CD4-positive, alpha-beta T cell treated with Interleukin-1 beta for 1 hour (primary cell): ENCODE measurements at regions not wholly inside any gene's neighbourhood (a gene's known extent, or its start where the extent isn't known, plus 50 kb on each side); places are given as distances from the start of the nearest gene placed in this dataset.
A peak's percentile ranks its signal among the peaks of the same experiment; 100 is the strongest.

ENCODE experiments used
- DNase-seq, 2 donors: peaks; one replicate each; pipeline ENCODE4 v3.0.0-alpha.2; 2020 to 2022

DNA sequence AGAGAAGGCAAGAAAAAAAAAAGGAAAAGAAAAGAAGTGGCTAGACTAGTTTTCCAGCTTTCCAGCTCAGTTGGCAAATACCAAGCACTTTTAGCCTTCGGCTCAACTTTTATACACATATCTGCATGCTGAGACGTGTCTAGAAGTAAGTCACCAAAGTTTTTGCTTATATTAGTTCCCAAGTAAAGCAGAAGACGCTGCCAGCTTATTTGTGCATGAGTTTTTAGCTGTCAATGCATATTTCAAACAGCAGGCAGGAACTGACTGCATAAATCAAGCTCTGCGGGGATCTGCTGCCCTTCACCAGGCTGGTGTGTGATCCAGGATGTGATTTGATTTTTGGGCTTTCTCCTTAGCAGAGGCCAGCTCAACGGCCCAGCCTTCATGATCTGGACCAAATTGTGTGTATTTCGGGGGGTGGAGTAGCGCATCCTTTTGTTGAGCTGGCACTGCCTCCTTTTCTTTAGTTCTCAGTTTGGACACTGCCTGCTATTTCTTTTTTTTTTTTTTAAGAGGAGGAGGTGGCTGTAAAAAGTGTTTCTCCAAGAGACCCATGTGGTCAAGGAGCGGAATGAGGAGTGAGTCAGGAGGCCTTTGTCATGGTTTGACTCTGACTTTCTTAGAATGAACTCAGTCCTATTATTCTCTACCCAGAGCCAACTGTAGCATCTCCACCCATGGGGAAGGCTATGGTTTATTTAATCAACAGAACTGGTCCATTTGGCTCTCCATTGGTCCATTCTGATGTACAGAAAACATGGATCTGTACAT lies 162.6 kb upstream of the XYLT1 start:
- no peak for DNase-seq

DNA sequence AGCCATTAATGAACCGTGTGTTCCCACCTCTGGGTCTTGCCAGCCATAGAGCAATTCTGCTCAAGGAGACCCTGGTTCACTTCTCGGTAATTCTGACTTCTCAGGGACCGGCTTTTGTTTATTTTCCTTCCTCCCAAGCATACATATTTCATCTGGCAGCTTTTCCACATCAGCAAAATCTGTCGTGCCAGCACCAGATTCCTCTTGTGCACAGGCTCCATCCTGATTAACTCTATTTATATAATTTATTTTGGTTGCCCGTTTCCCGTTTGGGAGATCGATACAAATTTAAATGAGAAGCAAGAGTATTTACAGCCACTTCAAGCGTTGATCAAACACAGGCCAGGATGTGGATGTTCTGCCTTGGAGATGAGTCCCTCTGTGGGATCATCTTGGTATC lies 161.9 kb upstream of the XYLT1 start:
- DNase-seq: no peak

DNA sequence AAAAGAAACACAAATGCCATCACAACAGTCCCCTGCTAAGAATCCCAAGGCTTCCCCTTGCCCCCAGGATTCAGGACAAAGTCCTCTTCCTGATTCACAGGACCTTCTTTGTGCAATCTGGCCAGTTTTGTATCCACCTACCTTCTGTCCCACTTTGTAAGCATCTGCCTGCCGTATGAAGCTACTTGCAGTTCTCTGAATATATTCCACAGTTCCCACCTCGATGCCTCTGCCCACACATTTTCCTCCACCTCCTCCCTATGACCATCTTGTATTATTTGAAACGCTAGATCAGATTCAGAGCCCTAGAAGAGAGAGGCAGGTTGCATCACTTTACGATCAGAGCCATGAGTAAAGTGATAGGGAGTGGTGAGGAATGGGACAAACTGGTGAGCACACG lies 159.2 kb upstream of the XYLT1 start:
- no peak for DNase-seq

GRCh38 chr16:17628983-17629382 lies 158.2 kb upstream of the XYLT1 start:
- no peak for DNase-seq

DNA sequence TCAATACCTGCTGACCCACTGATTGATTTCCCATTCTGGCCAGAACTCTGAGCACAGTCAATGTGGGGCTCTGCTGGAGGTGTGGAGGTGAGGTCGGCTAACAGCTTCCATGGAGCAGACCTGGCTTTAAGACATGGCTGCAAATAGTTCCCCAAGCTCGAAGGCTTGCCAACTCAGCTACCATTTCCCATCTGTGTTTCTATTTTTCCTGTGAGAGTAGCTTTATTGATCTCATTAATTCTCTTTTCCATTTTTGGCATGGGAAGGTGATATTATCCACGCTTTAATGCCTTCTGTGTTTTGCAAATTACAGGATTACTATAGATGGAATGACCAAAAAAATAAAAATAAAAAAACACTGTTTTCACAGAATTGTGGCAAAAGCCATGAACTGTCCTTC lies 151.6 kb upstream of the XYLT1 start:
- no peak for DNase-seq

DNA sequence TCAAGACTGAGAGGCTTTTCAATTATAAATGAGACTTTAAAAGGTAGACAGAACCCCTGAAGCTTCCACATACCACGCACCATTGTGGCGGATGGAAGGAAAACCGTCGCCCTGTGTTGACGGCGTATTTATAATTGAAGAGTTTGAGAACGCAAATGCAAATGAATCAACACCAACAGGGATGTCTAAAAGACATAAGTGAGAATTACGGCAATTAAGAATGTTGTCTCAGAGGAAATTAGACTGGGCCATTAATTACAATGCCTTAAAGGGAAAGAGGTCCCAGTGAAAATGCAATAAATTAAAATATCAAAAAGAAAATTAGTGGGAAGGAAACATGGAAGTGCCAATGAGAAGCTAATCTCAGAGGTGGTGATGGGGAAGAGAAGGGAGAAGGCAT lies 148.5 kb upstream of the XYLT1 start:
- DNase-seq: no peak

DNA sequence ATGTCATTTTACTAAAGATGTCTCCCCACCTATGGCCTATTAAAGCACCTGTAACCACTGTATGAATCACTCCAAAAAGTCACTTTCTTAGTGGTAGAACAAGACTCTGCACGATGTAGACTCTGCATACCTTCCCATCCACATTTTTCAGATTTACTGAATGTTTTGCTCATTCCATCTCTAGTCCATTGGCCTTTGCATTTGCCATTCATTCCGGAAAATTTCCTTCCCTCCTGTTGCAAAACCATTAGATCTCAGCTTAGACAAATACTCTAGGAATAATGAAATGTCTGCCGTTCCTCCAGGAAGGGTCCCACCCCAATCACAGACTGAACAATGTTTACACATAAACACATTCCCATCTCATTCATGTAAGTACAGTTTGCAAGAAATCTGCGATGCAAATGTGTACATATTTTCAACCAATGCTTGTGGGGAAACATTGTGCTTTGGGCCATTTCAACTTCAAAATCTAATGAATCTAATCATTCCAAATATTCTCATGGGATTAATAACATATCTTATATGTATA lies 146.3 kb upstream of the XYLT1 start:
- no peak for DNase-seq

- DNase-seq: no peak
Observed at GRCh38 chr16:17612336-17612735, 141.6 kb upstream of the XYLT1 start.

- DNase-seq: no peak
Observed at GRCh38 chr16:17607609-17608008, 136.8 kb upstream of the XYLT1 start.

DNA sequence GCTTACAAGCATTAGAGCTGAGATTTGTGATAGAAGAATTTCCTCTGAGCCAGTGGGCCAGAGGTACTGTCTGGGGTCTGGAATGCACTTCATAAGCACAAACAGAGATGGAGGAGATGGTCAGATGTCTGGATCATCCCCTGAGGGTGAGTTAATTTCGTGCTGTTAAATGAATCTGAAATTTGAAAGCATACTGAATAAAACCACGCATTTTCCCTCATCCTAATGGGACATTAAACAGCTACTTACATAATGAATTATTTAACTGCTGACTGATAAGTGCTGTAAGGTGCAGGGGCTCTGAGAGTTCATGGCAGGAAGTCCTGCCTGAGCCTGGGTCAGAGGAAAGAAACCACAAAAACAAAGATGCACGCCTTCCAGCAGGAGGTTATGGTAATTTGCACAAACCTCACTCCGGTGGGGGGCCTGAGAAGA lies 136.3 kb upstream of the XYLT1 start:
- DNase-seq: no peak

- no peak for DNase-seq
Observed at GRCh38 chr16:17606460-17606859, 135.7 kb upstream of the XYLT1 start.

DNA sequence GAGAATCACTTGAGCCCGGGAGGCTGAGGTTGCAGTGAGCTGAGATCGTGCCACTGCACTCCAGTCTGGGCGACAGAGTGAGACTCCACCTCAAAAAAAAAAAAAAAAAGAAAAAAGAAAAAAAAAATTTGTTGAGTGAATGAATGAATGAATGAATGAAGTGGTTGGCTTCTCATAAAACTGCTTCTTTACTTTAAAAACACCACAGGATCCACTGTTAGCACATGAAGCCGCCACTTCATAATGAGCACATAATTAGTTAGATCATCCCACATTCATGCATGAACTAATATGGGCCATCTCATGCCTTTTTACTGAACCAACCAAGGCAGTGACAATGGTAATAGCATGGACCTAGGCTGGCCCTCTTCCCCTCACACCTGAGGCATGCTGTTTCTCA lies 135.0 kb upstream of the XYLT1 start:
- DNase-seq: no peak

DNA sequence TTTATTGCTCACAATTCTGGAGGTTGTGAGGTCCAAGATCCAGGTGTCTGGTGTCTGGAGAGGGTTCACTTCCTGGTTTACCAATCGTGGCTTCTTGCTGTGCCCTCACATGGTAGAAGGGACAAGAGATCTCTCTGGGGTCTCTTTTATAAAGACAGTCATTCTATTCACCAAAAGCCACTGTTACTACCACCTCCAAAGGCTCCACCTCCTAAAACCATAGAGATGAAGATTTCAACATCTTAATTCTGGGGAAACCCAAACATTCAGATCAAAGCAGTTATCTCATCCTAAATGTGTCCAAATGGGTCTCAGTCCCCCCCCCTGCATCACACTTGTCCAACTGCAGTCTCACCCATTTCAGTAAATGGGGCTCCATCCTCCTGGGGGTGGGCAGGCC lies 132.9 kb upstream of the XYLT1 start:
- DNase-seq: no peak

GRCh38 chr16:17602678-17603077 lies 131.9 kb upstream of the XYLT1 start:
- DNase-seq: no peak

- no peak for DNase-seq
Observed at GRCh38 chr16:17598968-17599367, 128.2 kb upstream of the XYLT1 start.

GRCh38 chr16:17591655-17592405 lies 121.1 kb upstream of the XYLT1 start:
- DNase-seq: peak; percentile 18 to 44

DNA sequence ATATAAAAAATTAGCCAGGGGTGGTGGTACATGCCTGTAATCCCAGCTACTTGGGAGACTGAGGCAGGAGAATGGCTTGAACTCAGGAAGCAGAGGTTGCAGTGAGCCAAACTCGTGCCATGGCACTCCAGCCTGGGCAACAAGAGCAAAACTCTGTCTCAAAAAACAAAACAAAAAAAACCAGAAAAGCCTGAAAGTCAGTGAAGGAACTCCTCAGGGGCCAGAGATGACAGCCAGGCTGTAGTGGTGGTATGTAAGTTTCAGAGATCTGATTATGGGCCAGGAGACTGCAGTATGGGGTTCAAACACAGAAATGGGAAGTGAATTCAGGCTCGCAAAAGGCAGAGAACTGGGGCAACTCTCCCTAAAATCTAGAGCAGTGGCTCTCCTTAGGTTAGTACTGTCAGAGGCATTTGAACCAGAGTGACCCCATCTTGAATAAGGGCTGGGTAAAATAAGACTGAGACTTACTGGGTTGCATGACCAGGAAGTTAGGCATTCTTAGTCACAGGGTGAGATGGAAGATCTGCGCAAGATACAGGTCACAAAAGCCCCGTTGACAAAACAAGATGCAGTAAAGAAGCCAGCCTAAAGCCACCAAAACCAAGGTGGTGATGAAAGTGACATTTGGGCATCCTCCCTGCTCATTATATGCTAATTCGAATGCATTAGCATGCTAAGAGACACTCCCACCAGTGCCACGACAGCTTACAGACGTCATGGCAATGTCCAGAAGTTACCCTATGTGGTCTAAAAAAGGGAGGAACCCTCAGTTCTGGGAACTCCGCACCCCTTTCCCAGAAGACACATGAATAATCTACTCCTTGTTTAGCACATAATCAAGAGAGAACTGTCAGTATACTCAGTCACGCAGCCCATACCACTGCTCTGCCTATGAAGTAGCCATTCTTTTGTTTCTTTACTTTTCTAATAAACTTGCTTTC lies 120.2 kb upstream of the XYLT1 start:
- peak; percentile 54 to 59 for DNase-seq

DNA sequence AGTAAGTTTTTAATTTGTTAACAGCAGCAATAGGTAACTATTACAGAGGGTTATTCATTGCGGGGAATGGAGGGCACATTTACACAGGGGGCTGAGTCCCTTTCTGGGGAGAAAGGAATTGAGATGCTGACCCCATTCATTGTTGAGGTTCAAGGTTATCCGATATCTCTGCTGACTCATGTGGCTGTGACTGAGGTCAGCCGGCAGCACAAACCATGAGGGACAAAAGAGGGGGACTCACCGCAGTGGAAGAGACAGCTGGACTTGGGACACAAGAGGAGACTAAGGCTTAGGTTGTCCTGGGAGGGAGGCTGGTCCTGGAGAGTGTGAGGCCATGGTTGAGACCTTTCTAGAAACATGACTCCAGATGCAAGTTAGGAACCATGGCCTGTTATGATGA lies 119.1 kb upstream of the XYLT1 start:
- no peak for DNase-seq

- no peak for DNase-seq
Observed at GRCh38 chr16:17585449-17586074, 114.8 kb upstream of the XYLT1 start.

- peak; percentile 41 to 69 for DNase-seq
Observed at GRCh38 chr16:17578981-17579874, 108.5 kb upstream of the XYLT1 start.

DNA sequence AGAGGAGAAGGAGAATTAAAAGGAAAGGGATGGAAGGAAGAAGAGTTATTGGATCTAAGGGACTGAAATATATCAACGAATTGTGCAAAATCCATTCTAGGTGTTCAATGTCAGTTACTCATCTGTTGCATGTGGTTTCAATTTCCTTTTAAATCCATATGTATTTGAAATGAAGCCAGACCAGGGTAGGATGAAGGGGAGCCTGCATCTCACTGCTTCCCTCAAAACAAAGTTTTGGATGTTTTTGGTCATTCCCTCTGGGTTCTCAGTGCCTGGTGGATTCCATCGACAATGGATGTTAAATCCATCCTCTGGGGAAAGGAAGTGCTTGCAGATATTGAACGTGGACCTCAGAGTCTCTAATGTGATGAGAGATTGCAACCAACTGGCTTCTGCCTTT lies 103.5 kb upstream of the XYLT1 start:
- no peak for DNase-seq

DNA sequence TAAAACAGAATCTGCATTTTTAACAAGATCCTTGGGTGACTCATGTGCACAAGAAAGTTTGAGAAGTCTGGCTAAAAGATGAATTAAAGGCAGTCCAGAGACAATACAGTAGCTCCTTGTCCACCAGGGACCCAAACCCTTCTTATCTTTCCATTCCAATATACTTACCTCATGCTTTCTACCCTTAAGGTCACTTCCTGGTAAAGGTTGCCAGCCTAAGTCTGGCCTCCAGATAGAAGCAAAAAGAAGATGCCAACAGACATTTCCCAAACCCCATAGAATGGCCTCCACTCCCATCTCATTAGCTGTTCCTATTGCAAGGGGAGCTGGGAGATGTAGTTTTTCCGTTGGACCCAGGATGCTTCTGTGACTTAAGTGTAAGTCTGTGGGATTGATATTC lies 101.4 kb upstream of the XYLT1 start:
- DNase-seq: no peak
